ENCODE measurements at regions not wholly inside any gene's neighbourhood (a gene's known extent, or its start where the extent isn't known, plus 50 kb on each side); places are given as distances from the start of the nearest gene placed in this dataset.
A peak's percentile ranks its signal among the peaks of the same experiment; 100 is the strongest.

GRCh38 chr10:33421789-33422462 is 87.5 kb upstream of the NRP1 start:
- Histone ChIP-seq H3K36me3 (no peaks in the 10 kb centered on the region), H3K27me3 (no peaks in the 10 kb centered on the region), H3K9me3 (no peaks in the 10 kb centered on the region), H3K4me3 (no peak overlapping the region), H3K4me1 (no peaks in the 10 kb centered on the region), H3K27ac (no peak overlapping the region)
- 61% methylated on average over 4 of the region's 5 CpGs for WGBS (ENCODE audit: insufficient coverage, low coverage, low lambda C conversion rate, missing lambda C conversion rate)
- TF ChIP-seq POLR2A (IDR thresholded peaks at IDR 0.05) (no peak), CTCF (IDR thresholded peaks at IDR 0.05) (no peak)
- no peak for DNase-seq
- intact Hi-C loops (cut with DNase I) = no loop called here
- ATAC-seq = peak in 2 of 4 donors; percentile 21 to 65

GRCh38 chr10:33419311-33419710 is 84.8 kb upstream of the NRP1 start:
- Histone ChIP-seq H3K36me3 (no peaks in the 10 kb centered on the region), H3K4me3 (no peak overlapping the region), H3K27me3 (no peaks in the 10 kb centered on the region), H3K9me3 (no peaks in the 10 kb centered on the region), H3K4me1 (no peaks in the 10 kb centered on the region), H3K27ac (no peak overlapping the region)
- DNase-seq = no peak
- WGBS (ENCODE audit: insufficient coverage, low coverage, low lambda C conversion rate, missing lambda C conversion rate) = 46% methylated on average over 3 of the region's 3 CpGs
- intact Hi-C loops (cut with DNase I) = no loop called here
- ATAC-seq = peak in 2 of 4 donors; percentile 28 to 38
- TF ChIP-seq CTCF (IDR thresholded peaks at IDR 0.05) (no peak), POLR2A (IDR thresholded peaks at IDR 0.05) (no peak)

GRCh38 chr10:33418301-33418700 is 83.8 kb upstream of the NRP1 start:
- DNase-seq = no peak
- Histone ChIP-seq H3K27me3 (no peaks in the 10 kb centered on the region), H3K36me3 (no peaks in the 10 kb centered on the region), H3K27ac (no peak overlapping the region), H3K4me3 (no peak overlapping the region), H3K4me1 (no peaks in the 10 kb centered on the region), H3K9me3 (no peaks in the 10 kb centered on the region)
- WGBS (ENCODE audit: insufficient coverage, low coverage, low lambda C conversion rate, missing lambda C conversion rate) = 63% methylated on average over 4 of the region's 4 CpGs
- TF ChIP-seq POLR2A (IDR thresholded peaks at IDR 0.05) = no peak
- TF ChIP-seq CTCF (IDR thresholded peaks at IDR 0.05) = no peak
- intact Hi-C loops (cut with DNase I) = no loop called here
- ATAC-seq = no peak

- no peaks in the 10 kb centered on the region for H3K9me3 ChIP-seq
These were observed 82.2 kb upstream of the NRP1 start for GRCh38 chr10:33416691-33417090.

More at GRCh38 chr10:33416691-33417090, 82.2 kb upstream of the NRP1 start:
- Histone ChIP-seq H3K4me1 (no peaks in the 10 kb centered on the region), H3K27ac (no peak overlapping the region), H3K36me3 (no peaks in the 10 kb centered on the region), H3K27me3 (no peaks in the 10 kb centered on the region), H3K4me3 (no peak overlapping the region)
- TF ChIP-seq POLR2A (IDR thresholded peaks at IDR 0.05) (no peak), CTCF (IDR thresholded peaks at IDR 0.05) (no peak)
- 91% methylated on average over 6 of the region's 6 CpGs for WGBS (ENCODE audit: insufficient coverage, low coverage, low lambda C conversion rate, missing lambda C conversion rate)
- intact Hi-C loops (cut with DNase I) = no loop called here
- ATAC-seq (no peak), DNase-seq (no peak)

Measured in right lobe of liver (tissue), 6 donors.